GM12873 (cell line): ENCODE measurements at regions not wholly inside any gene's neighbourhood (a gene's known extent, or its start where the extent isn't known, plus 50 kb on each side); places are given as distances from the start of the nearest gene placed in this dataset.

ENCODE experiments used
- CTCF ChIP-seq: IDR thresholded peaks from 2 replicates; pipeline ENCODE4 v1.5.1; 2012; ENCODE audit warnings: low read depth, mild to moderate bottlenecking, moderate library complexity, low read length, control low read depth; ENCODE audit not compliant: insufficient read depth; ENCODE audit errors: missing control alignments

- TF ChIP-seq CTCF: no peak
These were observed 126.5 kb downstream of the GPAM start for GRCh38 chr10:112057072-112057471.

DNA sequence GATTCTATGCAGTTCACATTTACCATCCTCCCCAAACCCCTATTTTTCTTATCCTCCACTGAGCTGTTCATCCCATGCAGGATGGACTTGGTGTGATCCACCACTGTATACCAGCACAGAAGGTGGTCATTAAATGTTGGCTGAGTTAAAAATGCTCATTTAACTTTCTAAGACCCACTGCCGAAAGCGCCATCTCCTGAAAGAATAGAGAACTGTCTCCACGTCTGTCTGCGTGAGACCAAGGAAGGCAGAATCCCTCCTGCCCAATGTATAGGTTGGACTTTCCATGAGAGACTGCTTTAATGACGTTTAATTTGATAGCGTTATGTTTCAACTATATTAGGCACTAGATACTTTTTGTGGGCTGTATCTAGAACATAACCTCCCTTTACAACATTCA, 124.3 kb downstream of the GPAM start:
- no peak for TF ChIP-seq CTCF

DNA sequence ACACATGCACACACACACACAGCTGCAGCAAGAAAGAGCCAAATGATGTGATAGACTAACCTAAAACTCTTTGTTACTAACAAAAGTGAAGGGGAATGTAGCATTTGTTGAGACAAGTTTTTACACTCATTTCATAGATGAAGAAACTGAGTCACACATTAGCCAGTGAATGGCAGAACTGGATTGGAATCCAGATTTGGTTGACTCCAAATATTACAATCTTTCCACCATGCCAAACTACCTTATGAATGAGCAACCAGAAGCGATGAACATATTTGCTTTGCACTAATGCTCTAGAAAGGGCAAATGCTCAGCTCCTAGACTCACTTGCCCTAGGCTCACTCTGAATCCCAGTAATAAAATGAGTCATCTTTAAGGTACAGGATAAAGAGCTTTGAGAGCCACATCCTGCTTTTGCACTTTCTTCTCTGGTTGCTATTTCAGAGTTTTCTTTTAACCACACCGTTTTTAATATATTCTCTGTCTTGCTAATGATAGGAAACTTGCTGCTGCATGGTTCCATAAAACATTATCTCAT, 111.9 kb downstream of the GPAM start:
- TF ChIP-seq CTCF: no peak

GRCh38 chr10:112078003-112078402, 105.6 kb downstream of the GPAM start:
- no peak for TF ChIP-seq CTCF

GRCh38 chr10:112080231-112080630, 103.3 kb downstream of the GPAM start:
- TF ChIP-seq CTCF: no peak

DNA sequence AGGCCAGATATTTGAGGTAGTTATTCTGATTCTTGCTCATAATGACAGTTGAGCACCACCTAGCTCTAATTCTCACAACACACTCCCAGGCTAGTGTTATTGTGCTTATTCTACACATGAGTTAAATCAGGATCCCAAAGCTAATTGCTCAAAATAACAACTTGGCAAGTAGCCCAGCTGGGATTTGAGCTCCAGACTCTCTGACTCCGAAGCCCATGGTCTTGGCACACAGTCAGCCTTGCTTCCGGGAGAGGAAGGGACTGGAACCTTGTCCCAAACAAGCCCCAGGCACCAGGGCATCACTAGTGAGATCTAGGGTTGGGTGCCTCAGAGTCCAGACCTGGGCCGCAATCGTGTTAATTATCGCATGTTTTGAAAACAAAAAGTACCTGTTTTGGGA, 101.4 kb downstream of the GPAM start:
- TF ChIP-seq CTCF: no peak

GRCh38 chr10:112083472-112083871, 100.1 kb downstream of the GPAM start:
- TF ChIP-seq CTCF: no peak
